ENCODE measurements at regions not wholly inside any gene's neighbourhood (a gene's known extent, or its start where the extent isn't known, plus 50 kb on each side); places are given as distances from the start of the nearest gene placed in this dataset.

- ATAC-seq (no peak), DNase-seq (no peak)
- intact Hi-C loops (cut with DNase I), result no loop called here
- Histone ChIP-seq H3K4me1 (no peaks in the 10 kb centered on the region), H3K4me3 (no peak overlapping the region), H3K27ac (no peak overlapping the region), H3K36me3 (no peaks in the 10 kb centered on the region), H3K9me3 (no peaks in the 10 kb centered on the region), H3K27me3 (no peaks in the 10 kb centered on the region)
- TF ChIP-seq CTCF (IDR thresholded peaks at IDR 0.05), result no peak
Observed at GRCh38 chr4:45385306-45385705, 659.0 kb upstream of the GNPDA2 start.

- H3K9me3 ChIP-seq, result no peaks in the 10 kb centered on the region
- H3K4me1 ChIP-seq, result no peaks in the 10 kb centered on the region
- ATAC-seq, result no peak
- H3K27ac ChIP-seq, result no peak overlapping the region
- intact Hi-C loops (cut with DNase I), result no loop called here
- H3K27me3 ChIP-seq, result no peaks in the 10 kb centered on the region
- H3K36me3 ChIP-seq, result no peaks in the 10 kb centered on the region
- H3K4me3 ChIP-seq, result no peak overlapping the region
- DNase-seq, result no peak
- no peak for TF ChIP-seq CTCF (IDR thresholded peaks at IDR 0.05)
Observed at GRCh38 chr4:45370408-45370807, 644.1 kb upstream of the GNPDA2 start.

- Histone ChIP-seq H3K27ac (no peak overlapping the region), H3K4me1 (no peaks in the 10 kb centered on the region), H3K27me3 (no peaks in the 10 kb centered on the region), H3K9me3 (no peaks in the 10 kb centered on the region), H3K4me3 (no peak overlapping the region), H3K36me3 (no peaks in the 10 kb centered on the region)
- intact Hi-C loops (cut with DNase I), result no loop called here
- DNase-seq (no peak), ATAC-seq (no peak)
- no peak for TF ChIP-seq CTCF (IDR thresholded peaks at IDR 0.05)
Observed at GRCh38 chr4:45368832-45369231, 642.5 kb upstream of the GNPDA2 start.

- Histone ChIP-seq H3K36me3 (no peaks in the 10 kb centered on the region), H3K4me3 (no peak overlapping the region), H3K27me3 (no peaks in the 10 kb centered on the region), H3K9me3 (no peaks in the 10 kb centered on the region), H3K27ac (no peak overlapping the region), H3K4me1 (no peaks in the 10 kb centered on the region)
- DNase-seq (no peak), ATAC-seq (no peak)
- intact Hi-C loops (cut with DNase I), result no loop called here
- no peak for TF ChIP-seq CTCF (IDR thresholded peaks at IDR 0.05)
Observed at GRCh38 chr4:45363931-45364330, 637.6 kb upstream of the GNPDA2 start.

GRCh38 chr4:45358573-45359506 is 632.5 kb upstream of the GNPDA2 start:
- DNase-seq, result no peak
- no peak for ATAC-seq
- H3K4me1 ChIP-seq, result no peaks in the 10 kb centered on the region
- H3K9me3 ChIP-seq, result no peaks in the 10 kb centered on the region
- TF ChIP-seq CTCF (IDR thresholded peaks at IDR 0.05), result no peak
- no peak overlapping the region for H3K27ac ChIP-seq
- no peaks in the 10 kb centered on the region for H3K36me3 ChIP-seq
- no peaks in the 10 kb centered on the region for H3K27me3 ChIP-seq
- intact Hi-C loops (cut with DNase I), result no loop called here
- H3K4me3 ChIP-seq, result no peak overlapping the region

Measured in upper lobe of right lung (tissue), 1 donor.